Large intestine (tissue), 3 donors: ENCODE measurements at regions not wholly inside any gene's neighbourhood (a gene's known extent, or its start where the extent isn't known, plus 50 kb on each side); places are given as distances from the start of the nearest gene placed in this dataset.

Experiments
- DNase-seq, 2 donors: peaks; one replicate each; pipeline versions ENCODE4 v3.0.0 to v3.0.0-alpha.2; 2013
- H3K27ac ChIP-seq: one replicate; pipeline ENCODE4 v1.5.1; 2013; ENCODE audit warnings: low read length
- H3K27me3 ChIP-seq: 2 replicates; pipeline ENCODE4 v1.6.1; 2013; ENCODE audit warnings: low read length; ENCODE audit not compliant: control insufficient read depth, insufficient read depth
- H3K36me3 ChIP-seq: 2 replicates; pipeline ENCODE4 v1.6.1; 2013; ENCODE audit warnings: low read length; ENCODE audit not compliant: control insufficient read depth, insufficient read depth
- H3K4me1 ChIP-seq: one replicate; pipeline ENCODE4 v1.6.1; 2013; ENCODE audit warnings: low read length; ENCODE audit not compliant: control insufficient read depth, insufficient read depth
- H3K4me3 ChIP-seq: one replicate; pipeline ENCODE4 v1.5.1; 2013; ENCODE audit warnings: low read length
- H3K9me3 ChIP-seq: one replicate; pipeline ENCODE4 v1.6.1; 2013; ENCODE audit warnings: mild to moderate bottlenecking, low read depth, low read length, moderate library complexity; ENCODE audit not compliant: control insufficient read depth
- WGBS: methylation state at CpG from one replicate; pipeline ENCODE4 v1.1.5; 2013; ENCODE audit warnings: low lambda C conversion rate; ENCODE audit not compliant: insufficient coverage; 5-methylcytosine and 5-hydroxymethylcytosine counted together

DNA sequence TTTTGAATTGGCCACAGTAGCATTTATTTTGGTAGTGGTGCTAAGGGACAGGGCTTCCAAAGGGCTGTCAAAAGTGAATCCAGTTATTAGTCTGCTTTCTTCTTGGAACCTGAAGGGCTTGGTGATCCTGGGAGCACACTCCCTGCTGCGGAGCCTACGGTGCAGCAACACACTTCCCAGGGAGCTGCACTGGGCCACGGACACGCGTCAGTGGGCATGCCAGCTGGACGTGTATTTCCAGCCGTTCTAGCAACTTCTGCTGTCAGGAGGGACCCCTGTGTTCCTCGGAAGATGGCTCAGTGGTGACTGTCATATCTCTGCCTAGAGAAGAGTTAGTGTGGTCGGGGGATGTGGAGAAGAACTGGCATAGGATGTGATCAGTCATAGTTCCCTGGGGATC, 204.6 kb downstream of the SOCS6 start:
- no CpG with 5 or more reads among the region's 9 CpGs for WGBS
- no peak for DNase-seq
- Histone ChIP-seq H3K27ac (no peak overlapping the region), H3K4me3 (no peak overlapping the region), H3K36me3 (no peaks in the 10 kb centered on the region), H3K4me1 (no peaks in the 10 kb centered on the region), H3K27me3 (no peaks in the 10 kb centered on the region), H3K9me3 (no peaks in the 10 kb centered on the region)

GRCh38 chr18:70491734-70492348, 203.0 kb downstream of the SOCS6 start:
- WGBS, result no CpG with 5 or more reads among the region's 4 CpGs

GRCh38 chr18:70489986-70490933, 201.4 kb downstream of the SOCS6 start:
- no CpG with 5 or more reads among the region's 10 CpGs for WGBS
- Histone ChIP-seq H3K4me3 (peak overlapping the region; percentile 23), H3K36me3 (no peaks in the 10 kb centered on the region), H3K9me3 (no peaks in the 10 kb centered on the region), H3K4me1 (no peaks in the 10 kb centered on the region), H3K27me3 (no peaks in the 10 kb centered on the region), H3K27ac (peak overlapping the region; percentile 80)
- peak; percentile 85 to 93 for DNase-seq

More at GRCh38 chr18:70491734-70492348, 203.0 kb downstream of the SOCS6 start:
- Histone ChIP-seq H3K4me1 (no peaks in the 10 kb centered on the region), H3K36me3 (no peaks in the 10 kb centered on the region), H3K27ac (no peak overlapping the region), H3K9me3 (no peaks in the 10 kb centered on the region), H3K4me3 (no peak overlapping the region), H3K27me3 (no peaks in the 10 kb centered on the region)
- DNase-seq, result peak in 1 of 2 donors; percentile 47

DNA sequence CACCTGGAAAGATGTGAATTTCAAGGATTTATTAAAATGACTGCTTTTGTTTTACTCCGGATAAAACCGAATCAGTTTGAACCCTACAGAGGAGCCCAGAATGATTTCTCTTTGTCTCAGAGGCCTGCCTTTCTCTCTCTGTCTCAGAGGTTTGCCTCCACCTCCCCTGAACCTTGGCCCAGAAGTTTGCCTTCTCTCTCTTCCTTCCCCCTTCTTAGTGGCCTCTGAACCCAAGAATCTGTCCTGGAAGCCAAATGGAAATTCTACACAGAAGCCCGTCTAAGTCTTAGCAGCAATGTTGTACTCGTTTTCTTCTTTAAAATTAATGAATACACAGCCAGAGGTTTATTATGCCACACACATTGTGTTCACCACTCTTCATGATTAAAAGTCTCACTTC, 200.7 kb downstream of the SOCS6 start:
- Histone ChIP-seq H3K4me3 (peak overlapping the region; percentile 23), H3K27ac (peak overlapping the region; percentile 80), H3K36me3 (no peaks in the 10 kb centered on the region), H3K27me3 (no peaks in the 10 kb centered on the region), H3K4me1 (no peaks in the 10 kb centered on the region), H3K9me3 (no peaks in the 10 kb centered on the region)
- DNase-seq, result peak; percentile 28 to 72
- no CpG with 5 or more reads among the region's 4 CpGs for WGBS

- H3K27ac ChIP-seq, result no peak overlapping the region
- no CpG with 5 or more reads among the region's 5 CpGs for WGBS
- no peak overlapping the region for H3K4me3 ChIP-seq
- no peaks in the 10 kb centered on the region for H3K27me3 ChIP-seq
- H3K36me3 ChIP-seq, result no peaks in the 10 kb centered on the region
- no peaks in the 10 kb centered on the region for H3K9me3 ChIP-seq
- no peaks in the 10 kb centered on the region for H3K4me1 ChIP-seq
- DNase-seq, result peak in 1 of 2 donors; percentile 26
These were observed 181.1 kb downstream of the SOCS6 start for GRCh38 chr18:70469916-70470315.

GRCh38 chr18:70468861-70469547, 180.2 kb downstream of the SOCS6 start:
- no peak for DNase-seq
- Histone ChIP-seq H3K27me3 (no peaks in the 10 kb centered on the region), H3K4me1 (no peaks in the 10 kb centered on the region), H3K9me3 (no peaks in the 10 kb centered on the region), H3K36me3 (no peaks in the 10 kb centered on the region), H3K27ac (no peak overlapping the region), H3K4me3 (no peak overlapping the region)
- no CpG with 5 or more reads among the region's 5 CpGs for WGBS

DNA sequence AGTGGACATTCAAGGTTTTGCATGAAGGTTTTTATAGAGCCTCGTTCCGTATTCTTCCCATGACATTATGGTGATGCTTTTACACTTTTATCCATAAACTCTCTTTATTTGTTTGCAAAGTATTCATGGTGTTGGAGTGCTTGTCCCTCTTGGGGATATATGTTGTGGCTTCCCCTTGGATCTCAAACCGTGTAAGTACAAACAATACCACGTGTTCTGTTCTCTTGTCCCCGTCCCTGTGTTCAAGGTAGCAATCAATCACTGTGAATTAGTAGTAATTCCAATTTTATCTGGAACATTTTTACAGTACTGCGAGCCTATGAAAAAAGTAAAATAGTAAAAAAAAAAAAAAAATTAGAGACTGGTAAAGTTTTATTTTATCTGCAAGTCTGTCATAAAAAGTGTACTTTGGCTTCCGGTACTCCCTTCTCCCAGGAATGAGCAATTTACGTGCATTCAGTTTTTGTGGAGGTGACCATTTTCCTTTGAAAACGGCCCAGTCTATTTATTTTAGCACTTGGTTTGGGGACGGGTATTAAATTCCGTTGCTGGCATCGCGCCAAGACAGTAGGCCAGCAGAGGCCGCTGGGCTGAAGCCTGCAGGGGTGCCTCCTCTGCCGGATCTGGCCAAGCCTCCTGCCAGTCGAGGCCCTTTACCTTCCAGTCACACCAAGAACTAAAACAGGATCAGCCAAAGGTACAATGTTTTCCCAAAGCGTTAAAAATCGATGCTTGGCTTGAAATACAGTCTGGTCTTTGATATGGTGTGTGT, 175.7 kb downstream of the SOCS6 start:
- no peaks in the 10 kb centered on the region for H3K36me3 ChIP-seq
- peak; percentile 43 to 84 for DNase-seq
- no peaks in the 10 kb centered on the region for H3K9me3 ChIP-seq
- H3K4me1 ChIP-seq, result no peaks in the 10 kb centered on the region
- H3K4me3 ChIP-seq, result peak overlapping the region; percentile 19
- H3K27ac ChIP-seq, result peak overlapping the region; percentile 24
- H3K27me3 ChIP-seq, result no peaks in the 10 kb centered on the region
- WGBS, result 37% methylated on average over 4 of the region's 18 CpGs

GRCh38 chr18:70463085-70463484, 174.2 kb downstream of the SOCS6 start:
- Histone ChIP-seq H3K36me3 (no peaks in the 10 kb centered on the region), H3K4me3 (no peak overlapping the region), H3K9me3 (no peaks in the 10 kb centered on the region), H3K27ac (no peak overlapping the region), H3K4me1 (no peaks in the 10 kb centered on the region), H3K27me3 (no peaks in the 10 kb centered on the region)
- 100% methylated on average over 1 of the region's 6 CpGs for WGBS
- DNase-seq, result no peak

DNA sequence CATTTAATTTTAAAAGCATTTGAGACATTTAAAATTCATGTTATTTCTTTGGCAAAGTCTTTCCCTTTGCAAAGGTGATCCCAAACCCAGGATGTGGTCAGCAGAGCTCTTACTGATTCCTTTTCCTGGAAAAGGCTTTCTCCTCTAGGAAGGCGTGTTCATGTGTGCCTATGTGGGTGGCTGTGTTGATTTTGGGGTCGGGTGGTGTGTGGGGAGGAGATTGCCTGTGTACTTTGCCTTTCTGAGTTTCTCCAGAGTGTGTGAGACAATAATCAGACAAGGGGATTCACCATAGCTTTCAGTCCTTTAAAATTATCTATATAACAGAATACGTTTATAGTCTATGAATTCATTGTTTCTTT, 173.2 kb downstream of the SOCS6 start:
- H3K9me3 ChIP-seq, result no peaks in the 10 kb centered on the region
- WGBS, result 17% methylated on average over 1 of the region's 3 CpGs
- no peaks in the 10 kb centered on the region for H3K27me3 ChIP-seq
- no peak overlapping the region for H3K4me3 ChIP-seq
- no peaks in the 10 kb centered on the region for H3K4me1 ChIP-seq
- H3K36me3 ChIP-seq, result no peaks in the 10 kb centered on the region
- peak in 1 of 2 donors; percentile 20 for DNase-seq
- H3K27ac ChIP-seq, result no peak overlapping the region
